Adrenal gland (tissue), 5 donors: ENCODE measurements at regions not wholly inside any gene's neighbourhood (a gene's known extent, or its start where the extent isn't known, plus 50 kb on each side); places are given as distances from the start of the nearest gene placed in this dataset.

Experiments
- POLR2A ChIP-seq, 2 donors: fragments of 450-650 bp; IDR thresholded peaks; one replicate each; pipeline ENCODE4 v1.6.1; 2017; ENCODE audit warnings: antibody characterized with exemption in 2 of 2, mild to moderate bottlenecking in 2 of 2, moderate library complexity in 1 of 2
- TF ChIP-seq, protein P1 (sequence below), 6 experiments: fragments of 450-650 bp in 4 of 6; fragments of 200-600 bp in 2 of 6; sonication (generic) in 1 of 6; IDR thresholded peaks; 1 replicate in 5 of 6; 2 replicates in 1 of 6; pipeline versions ENCODE4 v1.5.1 to v1.8.0; 2016 to 2021; ENCODE audit warnings: antibody characterized with exemption in 6 of 6, mild to moderate bottlenecking in 2 of 6, moderate library complexity in 1 of 6
- donor health status: DM: no; HTN: no; CAD: no.

DNA sequence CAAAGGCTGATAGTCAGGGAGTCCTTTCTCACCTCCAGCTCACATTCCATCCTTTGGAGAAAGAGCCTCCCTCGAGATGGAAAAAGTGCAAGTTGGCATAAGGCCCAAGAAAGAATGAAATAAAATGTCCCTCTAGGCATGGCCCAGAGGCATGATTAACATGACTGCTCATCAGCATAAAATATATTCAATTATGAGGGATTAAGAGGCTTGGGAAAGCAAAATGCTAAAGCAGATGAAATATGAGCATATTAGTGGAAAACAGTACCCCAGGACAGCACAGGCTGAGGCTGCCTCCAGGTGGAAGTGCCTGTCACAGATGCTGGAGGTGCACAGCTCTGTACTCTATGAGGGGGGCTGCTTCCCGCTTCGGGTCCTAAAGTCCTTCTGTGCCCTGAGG lies 347.8 kb upstream of the PLET1 start:
- TF ChIP-seq, protein P1, sequence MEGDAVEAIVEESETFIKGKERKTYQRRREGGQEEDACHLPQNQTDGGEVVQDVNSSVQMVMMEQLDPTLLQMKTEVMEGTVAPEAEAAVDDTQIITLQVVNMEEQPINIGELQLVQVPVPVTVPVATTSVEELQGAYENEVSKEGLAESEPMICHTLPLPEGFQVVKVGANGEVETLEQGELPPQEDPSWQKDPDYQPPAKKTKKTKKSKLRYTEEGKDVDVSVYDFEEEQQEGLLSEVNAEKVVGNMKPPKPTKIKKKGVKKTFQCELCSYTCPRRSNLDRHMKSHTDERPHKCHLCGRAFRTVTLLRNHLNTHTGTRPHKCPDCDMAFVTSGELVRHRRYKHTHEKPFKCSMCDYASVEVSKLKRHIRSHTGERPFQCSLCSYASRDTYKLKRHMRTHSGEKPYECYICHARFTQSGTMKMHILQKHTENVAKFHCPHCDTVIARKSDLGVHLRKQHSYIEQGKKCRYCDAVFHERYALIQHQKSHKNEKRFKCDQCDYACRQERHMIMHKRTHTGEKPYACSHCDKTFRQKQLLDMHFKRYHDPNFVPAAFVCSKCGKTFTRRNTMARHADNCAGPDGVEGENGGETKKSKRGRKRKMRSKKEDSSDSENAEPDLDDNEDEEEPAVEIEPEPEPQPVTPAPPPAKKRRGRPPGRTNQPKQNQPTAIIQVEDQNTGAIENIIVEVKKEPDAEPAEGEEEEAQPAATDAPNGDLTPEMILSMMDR (IDR thresholded peaks at IDR 0.05): no peak
- TF ChIP-seq POLR2A (IDR thresholded peaks at IDR 0.05): no peak
